Transverse colon (tissue), 3 donors: ENCODE measurements at regions not wholly inside any gene's neighbourhood (a gene's known extent, or its start where the extent isn't known, plus 50 kb on each side); places are given as distances from the start of the nearest gene placed in this dataset.

Source experiments
- CTCF ChIP-seq, 5 experiments: fragments of 200-600 bp in 3 of 5; fragments of 450-650 bp in 2 of 5; sonication (generic) in 3 of 5; IDR thresholded peaks; 1 replicate in 2 of 5; 2 replicates in 3 of 5; pipeline ENCODE4 v1.5.1; 2016 to 2017; ENCODE audit warnings: antibody characterized with exemption in 5 of 5, inconsistent platforms in 3 of 5, mild to moderate bottlenecking in 2 of 5, moderate library complexity in 1 of 5
- POLR2A ChIP-seq: fragments of 450-650 bp; IDR thresholded peaks from one replicate; pipeline ENCODE4 v1.6.1; 2016; ENCODE audit warnings: antibody characterized with exemption, mild to moderate bottlenecking, moderate library complexity

GRCh38 chr17:6187836-6188235 is 117.7 kb downstream of the WSCD1 start:
- TF ChIP-seq CTCF (IDR thresholded peaks at IDR 0.05), result no peak
- TF ChIP-seq POLR2A, result no peak
